Common myeloid progenitor, CD34-positive (primary cell): ENCODE measurements at regions not wholly inside any gene's neighbourhood (a gene's known extent, or its start where the extent isn't known, plus 50 kb on each side); places are given as distances from the start of the nearest gene placed in this dataset.

Experiments used
- CTCF ChIA-PET: fragments of 350-600 bp; sonication (Branson Sonifier 250); formaldehyde crosslinking; loops from one replicate; lab custom pipeline; 2021; ENCODE audit warnings: antibody characterized with exemption; lab: Charles Lee
- POLR2A ChIA-PET: fragments of 350-600 bp; sonication (Branson Sonifier 250); formaldehyde crosslinking; loops from one replicate; lab custom pipeline; 2021; ENCODE audit warnings: antibody characterized with exemption; lab: Charles Lee
- DNase-seq, 3 donors: peaks; one replicate each; pipeline versions ENCODE4 v3.0.0 to v3.0.0-alpha.2; 2013
- H3K27ac ChIP-seq, 2 experiments: 1 replicate in 1 of 2; 2 replicates in 1 of 2; pipeline ENCODE4 v1.7.0; 2013; ENCODE audit warnings: inconsistent platforms in 2 of 2, low read length in 2 of 2, mild to moderate bottlenecking in 2 of 2, low read depth in 1 of 2, moderate library complexity in 1 of 2; ENCODE audit not compliant: severe bottlenecking in 2 of 2, insufficient read depth in 1 of 2, poor library complexity in 1 of 2
- H3K27me3 ChIP-seq, 5 experiments: replicated peaks in 2 of 5; 1 replicate in 3 of 5; 2 replicates in 2 of 5; pipeline versions ENCODE4 v1.6.1 to v1.7.0; 2013; ENCODE audit warnings: low read length in 4 of 5, mild to moderate bottlenecking in 2 of 5, moderate library complexity in 2 of 5, inconsistent platforms in 1 of 5; ENCODE audit not compliant: insufficient read depth in 5 of 5, control insufficient read depth in 4 of 5
- H3K36me3 ChIP-seq, 4 experiments: 1 replicate in 2 of 4; 2 replicates in 2 of 4; pipeline versions ENCODE4 v1.6.1 to v1.7.0; 2013; ENCODE audit warnings: low read length in 3 of 4, control low read depth in 1 of 4, mild to moderate bottlenecking in 1 of 4; ENCODE audit not compliant: control insufficient read depth in 4 of 4, insufficient read depth in 4 of 4
- H3K4me1 ChIP-seq, 4 experiments: 1 replicate in 3 of 4; 2 replicates in 1 of 4; pipeline versions ENCODE4 v1.6.1 to v1.7.1; 2013; ENCODE audit warnings: low read length in 3 of 4, mild to moderate bottlenecking in 3 of 4, control low read depth in 1 of 4, inconsistent platforms in 1 of 4, moderate library complexity in 1 of 4; ENCODE audit not compliant: control insufficient read depth in 4 of 4, insufficient read depth in 4 of 4; ENCODE audit errors: control extremely low read depth in 1 of 4
- H3K4me3 ChIP-seq, 7 experiments: 1 replicate in 4 of 7; 2 replicates in 3 of 7; pipeline versions ENCODE4 v1.5.1 to v1.7.0; 2013; ENCODE audit warnings: mild to moderate bottlenecking in 7 of 7, low read length in 6 of 7, moderate library complexity in 6 of 7, inconsistent platforms in 2 of 7, low read depth in 2 of 7, control low read depth in 1 of 7; ENCODE audit not compliant: insufficient read depth in 4 of 7, control insufficient read depth in 1 of 7; ENCODE audit errors: extremely low read depth in 1 of 7
- H3K9me3 ChIP-seq, 5 experiments: 1 replicate in 4 of 5; 2 replicates in 1 of 5; pipeline versions ENCODE4 v1.6.1 to v1.7.1; 2013; ENCODE audit warnings: low read length in 4 of 5, mild to moderate bottlenecking in 2 of 5, inconsistent platforms in 1 of 5, low read depth in 1 of 5, moderate library complexity in 1 of 5; ENCODE audit not compliant: control insufficient read depth in 4 of 5, insufficient read depth in 2 of 5; ENCODE audit errors: control extremely low read depth in 1 of 5
- WGBS: methylation state at CpG from one replicate; pipeline ENCODE4 v1.1.5; 2013; ENCODE audit not compliant: insufficient coverage; 5-methylcytosine and 5-hydroxymethylcytosine counted together

GRCh38 chr10:113967126-113967525, 76.5 kb upstream of the ADRB1 start:
- H3K36me3 ChIP-seq: no peaks in the 10 kb centered on the region
- peaks cover 0 to 11% (median 4%) of the 10 kb centered on the region in 5 experiments for H3K9me3 ChIP-seq
- WGBS: 100% methylated on average over 4 of the region's 7 CpGs
- no peak overlapping the region for H3K27ac ChIP-seq
- POLR2A ChIA-PET: no interaction called here
- DNase-seq: no peak
- no peak overlapping the region for H3K4me3 ChIP-seq
- CTCF ChIA-PET: interaction anchor here (1.0 to 1.6 kb wide), 3 partner anchors 9 to 18 kb away, joined by 3 to 4 read pairs (median 3); no protein-coding TSS in a partner anchor
- peaks cover 2 to 14% (median 5%) of the 10 kb centered on the region in 4 experiments for H3K4me1 ChIP-seq
- no peaks in the 10 kb centered on the region for H3K27me3 ChIP-seq

GRCh38 chr10:113970641-113971040, 73.0 kb upstream of the ADRB1 start:
- POLR2A ChIA-PET: no interaction called here
- peaks cover 2 to 16% (median 4%) of the 10 kb centered on the region in 5 experiments for H3K9me3 ChIP-seq
- no peaks in the 10 kb centered on the region for H3K36me3 ChIP-seq
- H3K27ac ChIP-seq: no peak overlapping the region
- no peaks in the 10 kb centered on the region for H3K27me3 ChIP-seq
- CTCF ChIA-PET: interaction anchor here (2.0 kb wide), 1 partner anchor 25 kb away, joined by 4 read pairs; no protein-coding TSS in a partner anchor
- H3K4me3 ChIP-seq: no peak overlapping the region
- peak in 1 of 3 donors; percentile 13 for DNase-seq
- peaks cover 2 to 4% (median 3%) of the 10 kb centered on the region in 4 experiments for H3K4me1 ChIP-seq

GRCh38 chr10:113971349-113971973, 72.2 kb upstream of the ADRB1 start:
- WGBS: 100% methylated on average over 1 of the region's 3 CpGs
- no peak overlapping the region for H3K4me3 ChIP-seq
- ChIA-PET CTCF (interaction anchor here (1.2 to 2.0 kb wide), 2 partner anchors 24 to 37 kb away, joined by 3 to 4 read pairs; no protein-coding TSS in a partner anchor), POLR2A (no interaction called here)
- peaks cover 2 to 16% (median 4%) of the 10 kb centered on the region in 5 experiments for H3K9me3 ChIP-seq
- H3K27me3 ChIP-seq: no peaks in the 10 kb centered on the region
- no peak overlapping the region for H3K27ac ChIP-seq
- H3K4me1 ChIP-seq: no peaks in the 10 kb centered on the region
- no peak for DNase-seq
- no peaks in the 10 kb centered on the region for H3K36me3 ChIP-seq

GRCh38 chr10:113977174-113977573, 66.5 kb upstream of the ADRB1 start:
- peaks cover 0 to 13% (median 2%) of the 10 kb centered on the region in 5 experiments for H3K9me3 ChIP-seq
- peaks cover 0 to under 1% (median 0%) of the 10 kb centered on the region in 4 experiments for H3K4me1 ChIP-seq
- no peaks in the 10 kb centered on the region for H3K27me3 ChIP-seq
- H3K27ac ChIP-seq: no peak overlapping the region
- no peak overlapping the region for H3K4me3 ChIP-seq
- CTCF ChIA-PET: no interaction called here
- POLR2A ChIA-PET: no interaction called here
- WGBS: 100% methylated on average over 7 of the region's 7 CpGs
- no peaks in the 10 kb centered on the region for H3K36me3 ChIP-seq
- no peak for DNase-seq

GRCh38 chr10:113978802-113979201, 64.9 kb upstream of the ADRB1 start:
- Histone ChIP-seq H3K27me3 (no peaks in the 10 kb centered on the region), H3K4me1 (peaks cover 0 to 16% (median 13%) of the 10 kb centered on the region in 4 experiments), H3K4me3 (no peak overlapping the region), H3K27ac (no peak overlapping the region), H3K36me3 (no peaks in the 10 kb centered on the region), H3K9me3 (peaks cover 0 to 1% (median 0%) of the 10 kb centered on the region in 5 experiments)
- ChIA-PET CTCF (no interaction called here), POLR2A (no interaction called here)
- DNase-seq: no peak
- WGBS: 98% methylated on average over 9 of the region's 9 CpGs

- no peak for DNase-seq
- H3K27me3 ChIP-seq: no peaks in the 10 kb centered on the region
- no peaks in the 10 kb centered on the region for H3K9me3 ChIP-seq
- H3K27ac ChIP-seq: no peak overlapping the region
- H3K4me3 ChIP-seq: no peak overlapping the region
- ChIA-PET CTCF (interaction anchor here (1.4 kb wide), 1 partner anchor 91 kb away, joined by 4 read pairs; no protein-coding TSS in a partner anchor), POLR2A (no interaction called here)
- 93% methylated on average over 6 of the region's 7 CpGs for WGBS
- no peaks in the 10 kb centered on the region for H3K36me3 ChIP-seq
- peaks cover 0 to 17% (median 13%) of the 10 kb centered on the region in 4 experiments for H3K4me1 ChIP-seq
Observed at GRCh38 chr10:113979409-113979808, 64.3 kb upstream of the ADRB1 start.

GRCh38 chr10:113980408-113981087, 63.1 kb upstream of the ADRB1 start:
- Histone ChIP-seq H3K4me1 (peaks cover 0 to 17% (median 13%) of the 10 kb centered on the region in 4 experiments), H3K36me3 (no peaks in the 10 kb centered on the region), H3K4me3 (no peak overlapping the region), H3K9me3 (no peaks in the 10 kb centered on the region), H3K27ac (no peak overlapping the region), H3K27me3 (no peaks in the 10 kb centered on the region)
- no peak for DNase-seq
- ChIA-PET POLR2A (no interaction called here), CTCF (interaction anchor here (1.2 to 3.2 kb wide), 5 partner anchors 15 to 122 kb away, joined by 3 to 14 read pairs (median 4); no protein-coding TSS in a partner anchor)
- 96% methylated on average over 3 of the region's 3 CpGs for WGBS
